Peyer's patch (tissue), 4 donors: ENCODE measurements at regions not wholly inside any gene's neighbourhood (a gene's known extent, or its start where the extent isn't known, plus 50 kb on each side); places are given as distances from the start of the nearest gene placed in this dataset.
A peak's percentile ranks its signal among the peaks of the same experiment; 100 is the strongest.
"Not testable (repeated sequence)": the region's sequence is repeated elsewhere in the genome, so short reads cannot be mapped to it uniquely, and the experiment has no call there.

Source experiments
- DNase-seq, 3 donors: peaks; one replicate each; pipeline ENCODE4 v3.0.0-alpha.2; 2017 to 2019
- H3K27ac ChIP-seq, 4 donors: fragments of 200-600 bp; sonication (generic); one replicate each; pipeline ENCODE4 v1.5.1; 2016 to 2019
- H3K27me3 ChIP-seq, 2 donors: fragments of 200-600 bp; sonication (generic); one replicate each; pipeline ENCODE4 v1.5.1; 2019
- H3K36me3 ChIP-seq, 3 donors: fragments of 200-600 bp; sonication (generic); one replicate each; pipeline ENCODE4 v1.5.1; 2016 to 2019
- H3K4me1 ChIP-seq, 4 donors: fragments of 200-600 bp; sonication (generic); one replicate each; pipeline ENCODE4 v1.5.1; 2016 to 2019
- H3K4me3 ChIP-seq, 4 donors: fragments of 200-600 bp; sonication (generic); 1 replicate in 3 of 4; 2 replicates in 1 of 4; pipeline ENCODE4 v1.5.1; 2016 to 2019; ENCODE audit warnings: mild to moderate bottlenecking in 1 of 4
- H3K9me3 ChIP-seq, 4 donors: fragments of 200-600 bp; sonication (generic); one replicate each; pipeline ENCODE4 v1.5.1; 2016 to 2019; ENCODE audit warnings: mild to moderate bottlenecking in 1 of 4
- CTCF ChIP-seq, 6 experiments: fragments of 450-650 bp in 4 of 6; fragments of 200-600 bp in 2 of 6; sonication (generic) in 1 of 6; IDR thresholded peaks; one replicate each; pipeline ENCODE4 v1.5.1; 2017 to 2019; ENCODE audit warnings: antibody characterized with exemption in 6 of 6, mild to moderate bottlenecking in 3 of 6, moderate library complexity in 1 of 6
- POLR2A ChIP-seq, 2 donors: fragments of 450-650 bp; IDR thresholded peaks; one replicate each; pipeline ENCODE4 v1.5.1; 2017; ENCODE audit warnings: antibody characterized with exemption in 2 of 2, mild to moderate bottlenecking in 2 of 2, moderate library complexity in 2 of 2

GRCh38 chr15:77910030-77910911 lies 167.2 kb downstream of the TBC1D2B start:
- not testable (repeated sequence) for H3K36me3 ChIP-seq, H3K4me1 ChIP-seq, H3K9me3 ChIP-seq, H3K27me3 ChIP-seq
- peak; percentile 48 to 83 (median 75) for TF ChIP-seq CTCF (IDR thresholded peaks at IDR 0.05)
- Histone ChIP-seq H3K27ac (peak overlapping the region in 2 of 4 donors; percentile 42 to 76), H3K4me3 (peak overlapping the region; percentile 18 to 55 (median 40))
- DNase-seq, result peak; percentile 76 to 93 (median 85)

- TF ChIP-seq CTCF (IDR thresholded peaks at IDR 0.05) (no peak), POLR2A (IDR thresholded peaks at IDR 0.05) (no peak)
- H3K9me3 ChIP-seq, result no peaks in the 10 kb centered on the region
- no peaks in the 10 kb centered on the region for H3K36me3 ChIP-seq
- H3K4me3 ChIP-seq, result no peak overlapping the region
- peaks cover 0 to 10% (median 0%) of the 10 kb centered on the region in 4 donors for H3K4me1 ChIP-seq
- H3K27ac ChIP-seq, result no peak overlapping the region
- DNase-seq, result peak in 2 of 3 donors; percentile 37 to 50
- H3K27me3 ChIP-seq, result no peaks in the 10 kb centered on the region
These were observed 168.2 kb downstream of the TBC1D2B start for GRCh38 chr15:77909182-77909940.

- H3K27ac ChIP-seq, result peak overlapping the region in 1 of 4 donors; percentile 39
These were observed 168.8 kb downstream of the TBC1D2B start for GRCh38 chr15:77908752-77909111.

GRCh38 chr15:77907824-77908751 lies 169.4 kb downstream of the TBC1D2B start:
- Histone ChIP-seq H3K4me1 (peaks cover 0 to 10% (median 0%) of the 10 kb centered on the region in 4 donors), H3K27ac (peak overlapping the region in 1 of 4 donors; percentile 39), H3K9me3 (no peaks in the 10 kb centered on the region), H3K27me3 (no peaks in the 10 kb centered on the region), H3K4me3 (no peak overlapping the region), H3K36me3 (no peaks in the 10 kb centered on the region)
- TF ChIP-seq CTCF (IDR thresholded peaks at IDR 0.05) (peak in 4 of 6 experiments; percentile 26 to 59 (median 48)), POLR2A (IDR thresholded peaks at IDR 0.05) (no peak)
- peak; percentile 52 to 85 (median 83) for DNase-seq

More at GRCh38 chr15:77908752-77909111, 168.8 kb downstream of the TBC1D2B start:
- DNase-seq, H3K4me3 ChIP-seq, H3K4me1 ChIP-seq, H3K9me3 ChIP-seq, H3K27me3 ChIP-seq, H3K36me3 ChIP-seq: not testable (repeated sequence)

- not testable (repeated sequence) for H3K27me3 ChIP-seq, H3K4me3 ChIP-seq, H3K36me3 ChIP-seq, H3K4me1 ChIP-seq, H3K27ac ChIP-seq, H3K9me3 ChIP-seq
- peak in 2 of 3 donors; percentile 29 to 33 for DNase-seq
These were observed 171.2 kb downstream of the TBC1D2B start for GRCh38 chr15:77906062-77906990.
